ENCODE measurements at regions not wholly inside any gene's neighbourhood (a gene's known extent, or its start where the extent isn't known, plus 50 kb on each side); places are given as distances from the start of the nearest gene placed in this dataset.

DNA sequence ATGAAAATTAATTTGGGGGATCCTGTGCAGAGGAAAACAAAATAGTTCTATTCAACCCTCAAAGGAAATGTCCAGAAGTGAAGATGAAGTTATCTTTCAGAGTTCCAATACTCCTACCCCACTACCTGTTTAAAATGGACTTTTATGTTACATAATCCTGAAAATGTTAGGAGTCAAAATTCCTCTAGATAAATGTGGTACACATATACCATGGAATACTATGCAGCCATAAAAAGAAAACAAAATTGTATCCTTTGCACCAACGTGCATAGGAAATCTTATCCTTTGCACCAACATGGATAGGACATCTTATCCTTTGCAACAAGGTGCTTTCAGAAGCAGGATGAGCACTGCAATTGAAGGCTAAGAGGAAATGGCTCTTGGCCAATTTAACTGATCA is 245.2 kb downstream of the LTN1 start:
- DNase-seq = no peak

DNA sequence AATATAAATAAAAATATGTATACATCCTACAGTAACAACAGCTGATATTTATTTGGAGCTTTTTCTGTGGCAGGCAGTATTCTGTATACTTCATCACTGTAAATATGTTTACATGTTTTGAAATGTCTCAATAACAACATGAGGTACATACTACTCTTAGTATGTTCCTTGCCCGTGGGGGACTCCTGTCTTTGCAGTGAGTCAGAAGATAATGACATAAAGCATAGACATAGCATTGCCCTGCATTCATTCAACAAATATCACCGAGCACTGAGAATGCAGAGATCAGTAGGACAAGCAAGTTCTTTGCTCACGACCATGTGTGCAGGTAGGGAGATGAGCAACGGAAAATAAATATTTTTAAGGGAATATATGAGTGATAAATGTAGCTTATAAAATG is 246.5 kb downstream of the LTN1 start:
- no peak for DNase-seq

DNA sequence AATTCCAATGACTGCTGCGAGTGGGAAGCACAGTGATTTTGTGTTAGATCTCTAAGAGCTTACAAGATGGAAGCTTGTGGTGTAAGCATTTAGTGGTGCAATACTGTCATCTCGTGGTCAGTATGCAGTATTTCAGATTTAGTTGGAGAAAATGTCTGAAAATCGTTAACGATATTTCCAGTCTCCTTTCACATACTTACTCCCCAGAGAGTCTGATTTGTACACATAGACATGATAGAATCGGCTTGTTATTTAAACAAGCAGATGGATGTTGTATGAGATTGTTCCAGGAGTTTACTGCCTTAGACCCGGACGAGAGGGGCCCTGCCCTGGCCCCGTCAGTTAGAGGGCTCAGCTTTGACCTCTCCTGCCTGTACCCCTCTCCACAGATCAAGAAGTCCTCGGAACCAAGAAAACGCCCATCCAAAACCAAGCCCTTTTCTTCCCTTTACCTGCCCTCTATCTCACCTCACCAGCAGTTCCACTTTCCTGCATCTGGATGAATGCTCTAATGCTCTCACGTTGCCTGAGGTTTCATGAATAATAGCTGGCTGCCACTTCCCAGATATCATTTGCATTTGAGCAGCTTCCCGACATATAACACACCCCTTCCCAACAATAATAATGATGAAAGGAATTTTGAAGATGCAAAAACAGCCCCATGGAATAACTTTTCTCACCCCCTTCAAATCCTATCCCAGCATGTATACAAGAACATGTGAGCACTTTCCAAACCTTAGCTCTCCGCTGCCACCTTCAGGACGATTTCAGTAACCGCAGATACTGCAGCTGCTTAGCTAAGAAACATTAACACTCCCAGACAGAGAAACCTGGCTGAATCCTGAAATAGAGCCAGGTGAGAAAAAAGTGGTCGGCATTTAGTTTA is 247.3 kb downstream of the LTN1 start:
- DNase-seq = peak; percentile 18 to 36 (median 28)

DNA sequence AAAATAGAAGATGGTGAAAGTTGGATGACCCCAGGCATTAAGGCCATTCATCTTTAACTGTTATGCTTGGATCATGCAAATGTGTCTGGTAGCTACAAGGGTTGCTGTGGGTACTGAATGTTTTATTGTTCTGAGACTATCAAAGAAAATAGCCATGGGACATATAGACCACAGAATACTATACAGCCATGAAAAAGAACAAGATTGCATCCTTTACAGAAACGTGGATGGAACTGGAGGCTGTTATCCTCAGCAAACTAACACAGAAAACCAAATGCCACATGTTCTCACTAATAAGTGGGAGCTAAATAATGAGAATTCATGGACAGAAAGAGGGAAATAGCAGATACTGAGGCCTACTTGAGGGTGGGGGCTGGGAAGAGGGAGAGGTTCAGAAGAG is 249.0 kb downstream of the LTN1 start:
- DNase-seq = no peak

DNA sequence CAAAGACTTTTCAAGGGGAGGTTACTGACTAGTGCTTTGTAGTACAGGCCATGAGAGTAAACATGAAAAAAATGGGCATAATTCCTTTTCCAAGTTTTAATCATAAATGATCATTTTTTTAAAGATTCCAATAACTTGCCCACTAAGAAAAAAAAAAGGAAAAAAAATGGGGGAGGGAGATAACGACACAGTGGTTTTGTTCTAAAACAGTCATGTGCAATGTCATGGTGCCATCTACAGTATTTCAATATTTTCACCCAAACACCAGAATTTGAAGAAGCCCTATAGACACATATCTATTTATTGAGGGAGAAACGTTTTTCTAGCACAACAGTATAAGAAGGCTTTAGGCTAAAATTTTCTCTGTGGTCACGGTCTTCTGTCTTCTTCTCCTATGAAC is 250.2 kb downstream of the LTN1 start:
- no peak for DNase-seq

DNA sequence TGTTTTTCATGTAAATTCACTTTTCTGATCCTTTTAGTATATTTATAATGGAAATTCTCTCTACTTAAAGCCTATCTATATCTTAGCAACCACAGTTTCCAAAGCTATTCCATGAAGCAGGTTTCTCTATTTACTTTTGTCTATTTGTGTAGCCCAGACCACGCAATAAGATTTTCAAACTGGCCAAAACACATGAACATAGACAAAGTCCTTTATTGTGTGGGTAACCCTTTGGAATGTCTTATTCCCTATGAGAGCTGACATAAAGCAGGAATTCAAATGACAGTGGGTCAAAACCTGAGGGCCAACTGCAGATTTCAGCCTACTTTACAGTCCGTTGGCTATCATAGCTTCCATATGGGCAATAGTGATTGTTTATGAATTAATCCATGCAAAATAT is 252.6 kb downstream of the LTN1 start:
- DNase-seq = no peak

DNA sequence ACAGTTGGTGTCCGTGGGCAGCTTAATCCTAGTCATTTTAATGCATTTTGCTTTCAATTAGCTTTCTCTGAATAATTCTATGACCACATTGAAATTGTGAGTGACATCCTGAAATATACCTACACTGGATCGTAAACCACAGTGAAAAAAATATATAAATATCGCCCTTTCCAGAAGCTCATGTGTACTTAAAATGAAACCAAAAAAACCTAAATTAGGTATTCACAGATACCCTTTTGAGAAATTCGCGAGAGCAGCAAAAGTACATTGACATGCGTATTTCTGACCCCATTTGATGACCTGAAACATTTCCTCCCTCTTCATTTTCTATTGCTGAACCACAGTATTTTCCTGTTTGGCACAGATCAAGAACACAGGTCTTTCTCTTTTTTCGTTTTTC is 253.8 kb downstream of the LTN1 start:
- no peak for DNase-seq

DNA sequence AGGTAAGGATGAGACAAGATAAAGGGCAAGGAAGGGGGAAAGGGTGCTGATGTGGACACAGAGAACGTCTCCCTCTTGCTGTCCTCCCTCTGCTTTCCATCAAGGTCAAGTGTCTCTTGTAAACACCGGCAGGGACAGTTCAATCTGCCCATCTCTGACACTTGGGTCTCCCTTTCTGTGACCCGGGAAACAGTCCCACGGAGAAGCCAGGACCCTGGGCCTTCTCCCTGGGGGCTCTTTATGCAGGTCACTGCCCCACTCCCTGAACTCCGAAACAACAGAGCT is 254.3 kb downstream of the LTN1 start:
- DNase-seq = no peak

DNA sequence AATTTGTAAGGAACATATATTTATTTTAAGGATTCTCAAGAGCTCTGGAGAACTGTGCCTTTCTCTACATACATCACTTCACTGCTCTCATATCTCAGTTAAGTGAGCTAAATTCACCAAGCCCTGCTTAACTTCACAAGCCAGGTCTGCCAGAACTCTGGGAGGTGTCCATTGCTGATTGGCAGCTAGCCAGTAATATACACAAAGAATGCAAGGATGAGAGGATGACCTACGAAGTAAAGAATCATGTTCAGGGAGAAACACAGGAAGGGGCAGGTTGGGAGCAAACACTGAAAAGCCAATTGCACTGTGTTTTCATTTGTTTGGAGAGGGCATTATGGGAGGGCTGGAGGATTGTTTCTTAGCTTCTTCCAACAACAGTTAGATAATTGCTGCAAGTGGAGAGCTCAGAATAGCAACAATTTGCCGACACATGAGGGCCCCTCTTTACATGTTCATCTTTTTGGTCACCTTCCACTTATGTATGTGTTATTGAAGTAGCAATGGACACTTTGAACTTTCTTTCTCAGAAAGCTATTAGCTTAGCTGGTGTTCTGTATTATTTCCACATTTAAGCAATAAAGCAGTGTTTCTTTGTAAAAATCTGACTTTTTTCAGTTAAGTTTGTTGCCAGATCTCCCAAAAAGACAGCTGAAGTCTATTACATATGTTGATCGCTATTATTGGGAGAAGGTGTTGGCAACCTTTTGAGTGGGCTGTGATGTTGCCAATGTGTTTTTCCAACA is 254.8 kb downstream of the LTN1 start:
- no peak for DNase-seq

DNA sequence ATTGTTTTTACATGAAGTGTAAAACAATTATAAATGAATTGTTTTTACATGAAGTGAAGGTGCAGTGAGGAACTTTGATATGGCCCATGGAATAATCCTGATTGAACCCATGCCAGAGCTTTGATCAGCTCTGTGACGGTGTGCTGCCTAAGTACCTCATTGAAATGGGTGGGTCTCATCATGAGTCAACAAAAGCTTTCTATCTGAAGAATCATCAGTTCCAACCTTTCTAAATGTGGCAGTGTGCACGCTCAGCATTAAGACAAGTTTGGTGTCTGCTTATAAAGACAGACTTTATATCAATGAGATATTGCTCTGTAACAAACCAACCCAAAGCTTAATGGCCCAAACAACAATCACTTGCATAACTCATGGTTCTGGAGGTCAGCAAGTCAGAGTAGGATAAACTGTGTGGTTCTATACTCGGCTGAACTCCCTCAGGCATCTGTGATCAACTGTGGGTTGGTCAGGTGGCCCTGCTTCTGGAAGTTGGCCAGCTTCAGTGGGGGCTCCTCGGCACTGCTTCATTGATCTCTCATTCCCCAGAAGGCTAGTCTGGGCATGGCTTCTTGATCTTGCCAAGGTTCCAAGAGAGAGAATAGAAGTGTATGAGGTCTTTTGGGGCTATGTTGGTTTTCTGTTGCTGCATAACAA is 258.0 kb downstream of the LTN1 start:
- DNase-seq = no peak

DNA sequence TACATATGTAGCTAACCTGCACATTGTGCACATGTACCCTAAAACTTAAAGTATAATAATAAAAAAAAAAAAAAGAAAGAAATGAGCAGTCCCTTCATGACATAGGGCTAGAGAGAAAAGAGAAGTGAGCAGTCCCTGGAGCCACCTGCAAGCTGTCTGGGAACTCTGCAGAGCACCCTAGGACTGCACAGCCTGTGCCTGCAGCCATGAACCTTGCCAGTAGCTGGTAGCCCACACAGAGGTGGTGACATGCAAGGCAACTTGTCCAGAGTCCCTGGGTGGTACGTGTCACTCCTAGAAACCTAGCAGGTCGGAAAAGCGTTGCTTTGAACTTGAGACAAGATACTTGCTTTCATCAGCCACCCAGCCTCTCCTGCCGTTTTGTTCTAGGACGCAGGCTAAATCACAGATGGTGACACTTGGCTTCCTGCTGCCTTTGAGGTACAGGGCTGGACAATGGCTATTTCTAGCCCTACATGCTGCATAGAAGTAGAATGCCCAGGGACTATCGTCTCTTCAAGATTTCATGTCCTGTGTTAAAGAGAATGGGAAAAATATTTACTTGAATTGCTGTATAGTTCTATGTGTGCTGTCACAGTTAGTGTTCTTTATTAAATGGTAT is 260.9 kb downstream of the LTN1 start:
- no peak for DNase-seq

DNA sequence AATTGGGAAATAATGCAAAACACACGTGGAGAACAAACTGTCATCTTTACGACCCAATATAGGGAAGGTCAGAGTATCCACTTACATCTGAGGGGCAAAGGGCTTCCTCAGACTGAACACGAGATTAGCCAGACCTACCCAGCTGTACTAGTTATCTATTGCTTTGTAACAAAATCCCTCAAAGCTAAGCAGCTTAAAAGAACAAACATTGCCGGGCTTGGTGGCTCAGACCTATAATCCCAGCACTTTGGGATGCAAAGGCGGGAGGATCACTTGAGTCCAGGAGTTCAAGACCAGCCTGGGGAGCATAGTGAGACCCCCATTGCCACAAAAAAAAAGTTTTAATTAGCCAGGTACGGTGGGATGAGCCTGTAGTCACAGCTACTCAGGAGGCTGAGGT is 262.8 kb downstream of the LTN1 start:
- no peak for DNase-seq

DNA sequence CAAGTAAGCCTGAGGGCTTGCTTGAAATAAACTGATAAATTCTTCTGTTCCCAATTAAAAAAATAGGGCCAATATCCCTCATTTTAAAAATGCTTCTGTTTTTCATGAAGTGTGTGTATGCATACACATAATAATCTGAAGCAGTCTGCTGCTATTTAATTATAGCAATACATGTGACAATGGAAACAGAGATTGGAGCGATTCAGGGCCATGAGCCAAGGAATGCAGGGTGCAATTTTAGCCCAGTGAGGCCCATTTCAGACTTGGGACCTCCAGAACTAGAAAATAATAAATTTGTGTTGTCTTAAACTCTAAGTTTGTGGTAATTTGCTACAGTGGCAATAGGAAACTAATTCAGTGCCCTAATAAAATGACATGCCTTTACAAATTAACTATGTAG is 264.9 kb downstream of the LTN1 start:
- DNase-seq = no peak

DNA sequence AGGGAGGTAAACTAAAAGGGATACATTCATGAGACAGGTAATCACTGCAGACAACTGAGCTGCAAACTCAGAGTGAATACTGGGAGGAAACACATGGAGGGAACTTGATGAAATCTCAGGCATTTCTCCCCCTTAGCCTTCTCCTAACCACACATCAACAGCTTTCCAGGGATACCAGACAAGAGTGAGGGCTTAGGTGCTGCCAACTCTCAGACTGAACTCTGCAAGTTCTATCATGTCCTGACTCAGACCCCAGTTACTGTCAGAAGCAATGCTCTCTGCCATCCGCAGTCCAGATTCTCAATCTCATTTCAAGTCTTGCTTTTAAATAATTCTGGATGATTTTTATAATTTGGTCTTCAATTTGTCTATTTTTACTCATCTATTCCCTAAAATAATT is 267.3 kb downstream of the LTN1 start:
- DNase-seq = no peak

DNA sequence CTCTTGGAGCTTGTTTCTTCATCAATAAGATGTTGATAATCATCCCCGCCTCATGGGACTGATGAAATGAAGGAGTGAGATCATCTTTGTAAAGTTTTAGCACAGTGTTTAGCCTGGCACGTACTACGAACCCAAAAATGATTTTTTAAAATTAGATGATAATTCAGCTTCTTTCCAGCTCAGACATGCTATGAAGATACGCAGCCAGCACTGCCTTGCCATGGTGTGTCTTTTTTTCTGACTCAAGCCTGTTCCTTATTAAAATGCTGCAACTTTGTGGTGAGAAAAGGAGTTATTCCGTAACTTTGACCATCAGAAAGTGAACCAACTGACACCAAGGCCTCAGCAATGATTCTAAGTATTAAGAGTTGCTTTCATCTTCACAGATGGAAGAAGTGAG is 269.0 kb downstream of the LTN1 start:
- no peak for DNase-seq

DNA sequence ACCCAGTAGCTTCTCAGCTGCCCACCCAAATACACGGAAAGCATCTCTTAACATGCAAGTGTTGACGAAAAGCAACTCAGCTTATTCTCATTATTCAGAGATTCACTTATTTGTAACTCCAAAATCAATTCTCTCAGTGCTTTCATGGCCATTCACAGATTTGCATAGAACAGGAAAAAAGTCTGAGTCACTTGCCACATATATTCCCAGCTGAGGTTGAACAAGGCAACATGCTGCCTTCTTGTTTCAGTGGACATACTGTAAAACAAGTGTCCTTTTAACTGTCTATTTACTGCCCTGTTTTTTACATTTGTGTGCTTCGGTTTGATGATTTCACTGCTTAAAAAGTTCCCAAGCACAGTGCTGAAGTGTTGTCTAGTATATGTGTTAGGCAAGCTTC is 273.0 kb downstream of the LTN1 start:
- no peak for DNase-seq

DNA sequence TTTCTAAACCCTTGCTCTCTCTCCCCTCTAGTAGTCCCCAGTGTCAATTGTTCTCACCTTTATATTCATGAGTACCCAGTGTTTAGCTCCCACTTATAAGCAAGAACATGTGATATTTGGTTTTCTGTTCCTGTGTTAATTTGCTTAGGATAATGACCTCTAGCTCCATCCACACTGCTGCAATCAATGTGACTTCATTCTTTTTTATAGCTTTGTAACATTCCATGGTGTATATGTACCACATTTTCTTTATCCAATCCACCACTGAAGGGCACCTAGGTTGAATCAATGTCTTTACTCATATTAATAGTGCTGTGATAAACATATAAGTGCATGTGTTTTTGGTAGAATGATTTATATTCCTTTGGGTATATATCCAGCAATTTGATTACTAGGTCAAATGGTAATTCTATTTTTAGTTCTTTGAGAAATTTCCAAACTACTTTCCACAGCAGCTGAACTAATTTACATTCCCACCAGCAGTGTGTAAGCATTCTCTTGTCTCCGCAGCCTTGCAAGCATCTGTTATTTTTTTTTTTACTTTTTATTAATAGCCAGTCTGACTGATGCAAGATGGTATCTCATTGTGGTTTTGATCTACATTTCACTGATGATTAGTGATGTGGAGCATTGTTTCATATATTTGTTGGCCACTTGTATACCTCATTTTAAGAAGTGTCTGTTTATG is 277.8 kb downstream of the LTN1 start:
- DNase-seq = no peak

DNA sequence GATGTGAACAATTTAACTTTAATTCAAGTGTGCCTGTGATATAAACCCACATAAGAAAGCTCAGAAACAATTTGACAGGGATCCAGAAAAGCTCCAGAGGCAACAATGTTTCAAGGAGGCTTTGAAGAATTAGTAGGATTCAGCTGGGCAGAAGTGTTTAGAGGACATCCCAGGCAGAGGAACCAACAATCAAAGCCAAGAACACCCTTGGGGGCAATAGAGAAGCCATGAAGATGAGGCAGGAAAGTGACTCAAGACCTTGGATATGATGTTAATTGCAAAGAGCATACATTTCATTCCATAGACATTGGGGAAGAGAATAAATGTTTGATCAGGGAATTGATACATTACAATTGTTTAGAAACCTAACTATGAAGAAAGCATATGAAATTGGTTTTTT is 280.3 kb downstream of the LTN1 start:
- no peak for DNase-seq

DNA sequence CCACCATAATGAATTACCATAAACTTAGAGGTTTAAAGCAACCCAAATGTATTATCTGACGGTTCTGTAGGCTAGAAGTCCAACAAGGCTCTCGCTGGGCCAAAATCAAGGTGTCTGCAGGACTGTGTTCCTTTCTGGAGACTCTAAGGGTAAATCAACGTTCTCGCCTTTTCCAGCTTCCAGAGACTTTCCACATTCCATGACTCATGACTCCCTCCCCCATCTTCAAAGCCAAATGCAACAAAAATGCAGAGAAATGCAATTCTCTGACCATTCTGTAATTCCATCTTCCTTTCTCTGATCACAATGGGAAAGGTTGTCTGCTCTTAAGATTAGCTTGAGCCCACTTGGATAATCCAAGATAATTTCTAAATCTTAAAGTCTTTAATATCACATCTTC is 287.1 kb downstream of the LTN1 start:
- no peak for DNase-seq

DNA sequence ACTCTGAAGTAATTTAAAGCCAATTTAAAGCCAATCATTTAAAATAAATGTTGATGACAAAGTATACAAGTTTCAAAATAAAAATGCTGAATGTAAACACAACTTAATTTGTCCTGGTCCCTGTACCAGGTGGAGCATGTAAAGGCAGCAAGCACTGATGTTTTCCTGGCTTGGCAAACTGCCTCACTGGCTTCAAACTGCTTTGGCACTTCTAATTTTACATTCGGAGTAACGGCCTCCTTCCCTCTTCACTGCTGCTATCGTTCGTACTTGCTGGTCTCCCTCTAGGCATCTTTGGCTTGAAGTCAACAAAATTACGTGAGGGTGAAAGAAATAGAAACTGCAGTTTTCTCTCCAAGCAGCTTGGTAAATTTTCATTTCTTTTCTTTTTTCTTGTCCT is 287.9 kb downstream of the LTN1 start:
- DNase-seq = no peak

DNA sequence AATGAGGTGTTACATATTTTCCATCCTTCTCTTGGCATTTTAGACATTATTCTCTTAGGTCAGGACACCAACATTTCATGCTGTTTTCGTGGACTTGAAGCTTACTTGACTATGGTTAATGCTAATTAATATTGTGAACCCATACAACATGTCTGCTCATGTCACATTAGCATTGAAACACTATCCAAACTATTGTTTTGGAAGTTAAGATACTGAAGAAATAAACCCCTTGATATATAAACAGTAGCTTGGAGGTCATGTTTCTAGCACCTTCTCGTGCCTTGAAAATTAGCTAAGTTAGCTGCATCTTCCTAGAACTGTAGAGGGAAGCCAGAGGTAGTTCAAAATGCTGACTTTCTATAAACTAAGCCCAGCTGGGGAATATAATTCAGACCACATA is 288.8 kb downstream of the LTN1 start:
- no peak for DNase-seq

DNA sequence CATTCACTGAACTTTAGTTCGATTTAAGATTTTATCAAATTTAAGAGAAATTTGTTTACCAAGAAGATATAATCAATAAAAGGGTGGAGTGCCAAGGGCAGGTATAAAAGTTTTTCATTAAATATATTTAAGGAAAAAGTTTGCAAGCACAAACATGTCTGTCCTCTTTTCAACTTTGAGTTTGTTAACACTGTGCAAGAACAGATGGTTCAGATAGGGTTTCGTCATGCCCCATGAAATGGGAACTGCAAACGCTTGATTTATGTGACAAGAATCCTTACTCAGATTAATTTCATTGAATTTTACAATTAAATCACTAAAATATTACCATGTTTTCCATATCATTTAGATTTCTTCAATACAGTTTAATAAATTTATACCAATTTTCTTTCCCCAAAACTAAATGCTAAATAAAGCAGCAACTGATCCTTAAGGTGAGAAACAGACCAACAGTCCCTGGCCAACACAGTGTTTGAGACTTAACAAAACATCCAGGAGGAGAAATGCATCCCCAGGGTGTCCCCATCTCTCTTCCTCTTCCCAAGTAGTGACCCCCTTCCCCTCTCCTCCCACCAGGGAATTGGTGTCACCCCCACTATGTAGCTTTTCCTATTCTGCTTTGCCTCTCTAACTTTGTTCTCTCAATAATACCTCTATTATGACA is 292.9 kb downstream of the LTN1 start:
- DNase-seq = no peak

DNA sequence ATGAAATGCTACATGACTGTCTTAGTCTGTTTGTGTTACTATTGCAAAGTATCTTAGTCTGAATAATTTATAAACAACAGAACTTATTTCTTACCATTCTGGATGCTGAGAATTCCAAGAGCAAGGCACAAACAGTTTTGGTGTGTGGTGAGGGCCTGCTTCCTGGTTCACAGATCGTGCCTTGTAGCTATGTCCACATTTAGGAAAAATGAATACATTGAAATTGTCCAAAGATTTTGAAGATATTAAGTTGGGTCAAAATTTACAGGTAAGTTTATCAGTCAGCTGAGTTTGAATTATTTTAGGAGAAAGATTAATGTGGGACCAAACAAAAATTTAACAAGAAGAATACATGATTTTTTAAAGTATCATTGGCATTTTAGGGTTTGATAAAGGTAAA is 293.5 kb downstream of the LTN1 start:
- DNase-seq = no peak
